HG03442 (cell line): ENCODE measurements at regions not wholly inside any gene's neighbourhood (a gene's known extent, or its start where the extent isn't known, plus 50 kb on each side); places are given as distances from the start of the nearest gene placed in this dataset.

Source experiments
- ATAC-seq: cut with Tn5 transposase; IDR thresholded peaks from one replicate; pipeline ENCODE4 v1.9.1; 2021; ENCODE audit warnings: mild to moderate bottlenecking, moderate library complexity; ENCODE audit not compliant: unreplicated experiment

- ATAC-seq, result no peak
Measured at GRCh38 chr1:55276671-55277376, 61.7 kb upstream of the USP24 start.

GRCh38 chr1:55275941-55276341 is 60.8 kb upstream of the USP24 start:
- no peak for ATAC-seq

GRCh38 chr1:55275151-55275748 is 60.1 kb upstream of the USP24 start:
- ATAC-seq, result no peak

GRCh38 chr1:55272994-55273393 is 57.8 kb upstream of the USP24 start:
- ATAC-seq, result no peak
